ENCODE measurements at regions not wholly inside any gene's neighbourhood (a gene's known extent, or its start where the extent isn't known, plus 50 kb on each side); places are given as distances from the start of the nearest gene placed in this dataset.
"Not testable (repeated sequence)": the region's sequence is repeated elsewhere in the genome, so short reads cannot be mapped to it uniquely, and the experiment has no call there.

- not testable (repeated sequence) for TF ChIP-seq CTCF (IDR thresholded peaks at IDR 0.05; ENCODE audit: low read depth, low read length); EZH2phosphoT487 (IDR thresholded peaks at IDR 0.05; ENCODE audit: low read depth)
These were observed 183.2 kb upstream of the ZNF469 start for GRCh38 chr16:88199296-88200153.
